ENCODE measurements at regions not wholly inside any gene's neighbourhood (a gene's known extent, or its start where the extent isn't known, plus 50 kb on each side); places are given as distances from the start of the nearest gene placed in this dataset.

GRCh38 chr5:156094001-156094400, 233.0 kb upstream of the SGCD start:
- no peak for TF ChIP-seq EZH2 (IDR thresholded peaks at IDR 0.05; ENCODE audit: borderline replicate concordance, low read depth, low read length, severe bottlenecking)
- no peak for TF ChIP-seq CTCF (IDR thresholded peaks at IDR 0.05; ENCODE audit: extremely low read depth in 1 of 2, insufficient read depth in 1 of 2, low read depth in 1 of 2, low read length in 2 of 2)
- TF ChIP-seq POLR2A (IDR thresholded peaks at IDR 0.05; ENCODE audit: low read depth, low read length), result no peak
- TF ChIP-seq POLR2AphosphoS5 (IDR thresholded peaks at IDR 0.05; ENCODE audit: insufficient read depth, low read depth, low read length), result no peak

Measured in endothelial cell of umbilical vein (primary cell).